ENCODE measurements at regions not wholly inside any gene's neighbourhood (a gene's known extent, or its start where the extent isn't known, plus 50 kb on each side); places are given as distances from the start of the nearest gene placed in this dataset.

DNA sequence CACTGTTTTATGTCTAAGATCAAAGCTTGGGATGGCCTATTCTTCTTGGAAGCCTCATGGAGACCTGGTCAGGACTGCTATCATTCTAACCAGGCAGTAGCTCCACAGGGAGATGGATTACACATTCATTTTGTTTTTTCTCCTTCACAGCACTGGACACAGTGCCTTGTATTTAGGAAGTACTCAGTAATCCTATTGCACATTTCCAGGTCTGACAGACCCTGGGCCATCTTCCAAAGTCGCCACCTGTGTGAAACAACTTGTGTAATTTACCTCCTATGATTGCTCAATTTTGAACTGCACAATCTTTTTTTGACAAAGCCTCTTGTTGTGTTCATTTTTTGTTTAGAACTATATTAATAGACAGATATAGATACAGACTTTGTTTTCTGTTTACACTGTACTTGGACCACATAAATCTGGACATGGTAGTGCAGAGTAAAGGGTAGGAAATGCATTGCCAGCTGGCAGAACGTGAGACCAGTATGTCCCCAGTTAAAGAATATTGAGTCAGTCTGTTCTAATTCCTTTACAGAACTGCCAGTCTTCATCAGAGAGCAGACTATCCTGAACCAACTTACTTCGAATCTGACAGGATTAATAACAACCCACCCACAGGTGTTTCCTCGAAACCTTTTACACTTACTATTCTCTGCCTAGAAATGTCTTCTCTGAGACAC lies 277.8 kb upstream of the CYRIA start:
- TF ChIP-seq ZNF274 (IDR thresholded peaks at IDR 0.05; ENCODE audit: low read depth, low read length) (no peak), YY1 (IDR thresholded peaks at IDR 0.05; ENCODE audit: insufficient read depth, insufficient read length) (no peak)
- Histone ChIP-seq H3K9ac (ENCODE audit: insufficient read length, low read depth) (no peak overlapping the region), H3K4me3 (ENCODE audit: insufficient read length, low read depth) (no peak overlapping the region), H3K4me1 (ENCODE audit: insufficient read depth, insufficient read length) (no peaks in the 10 kb centered on the region), H3K27me3 (ENCODE audit: insufficient read depth, insufficient read length) (no peaks in the 10 kb centered on the region), H3K9me3 (ENCODE audit: insufficient read depth, low read length) (no peaks in the 10 kb centered on the region), H3K36me3 (ENCODE audit: insufficient read depth, insufficient read length, low read length) (no peaks in the 10 kb centered on the region)
- DNase-seq (ENCODE audit: low read depth, low spot score), result no peak

DNA sequence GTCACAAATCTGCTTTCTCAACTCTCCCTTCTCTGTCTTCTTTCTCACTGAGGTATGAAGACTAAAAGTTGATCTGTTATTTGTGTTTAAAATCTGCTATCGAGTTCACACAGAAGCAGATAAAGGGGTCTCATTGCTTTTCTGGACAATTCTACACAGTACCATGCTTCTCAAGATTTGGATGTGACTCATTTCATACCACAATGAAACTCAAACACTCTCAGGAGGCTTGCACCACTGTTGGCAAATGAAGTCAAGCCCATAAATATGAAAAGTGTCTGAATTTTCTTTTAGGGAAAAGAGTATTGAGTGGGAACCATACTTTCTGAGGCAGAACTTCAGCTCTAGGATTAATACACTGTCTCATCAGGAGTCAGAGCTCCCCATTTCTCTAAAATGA lies 274.6 kb upstream of the CYRIA start:
- Histone ChIP-seq H3K27me3 (ENCODE audit: insufficient read depth, insufficient read length) (no peaks in the 10 kb centered on the region), H3K4me1 (ENCODE audit: insufficient read depth, insufficient read length) (no peaks in the 10 kb centered on the region), H3K9ac (ENCODE audit: insufficient read length, low read depth) (no peak overlapping the region), H3K4me3 (ENCODE audit: insufficient read length, low read depth) (no peak overlapping the region), H3K9me3 (ENCODE audit: insufficient read depth, low read length) (no peaks in the 10 kb centered on the region), H3K36me3 (ENCODE audit: insufficient read depth, insufficient read length, low read length) (no peaks in the 10 kb centered on the region)
- DNase-seq (ENCODE audit: low read depth, low spot score), result no peak
- TF ChIP-seq SUZ12 (IDR thresholded peaks at IDR 0.05; ENCODE audit: extremely low read depth, insufficient read depth, insufficient read length) (no peak), YY1 (IDR thresholded peaks at IDR 0.05; ENCODE audit: insufficient read depth, insufficient read length) (no peak), ZNF274 (IDR thresholded peaks at IDR 0.05; ENCODE audit: low read depth, low read length) (no peak)

DNA sequence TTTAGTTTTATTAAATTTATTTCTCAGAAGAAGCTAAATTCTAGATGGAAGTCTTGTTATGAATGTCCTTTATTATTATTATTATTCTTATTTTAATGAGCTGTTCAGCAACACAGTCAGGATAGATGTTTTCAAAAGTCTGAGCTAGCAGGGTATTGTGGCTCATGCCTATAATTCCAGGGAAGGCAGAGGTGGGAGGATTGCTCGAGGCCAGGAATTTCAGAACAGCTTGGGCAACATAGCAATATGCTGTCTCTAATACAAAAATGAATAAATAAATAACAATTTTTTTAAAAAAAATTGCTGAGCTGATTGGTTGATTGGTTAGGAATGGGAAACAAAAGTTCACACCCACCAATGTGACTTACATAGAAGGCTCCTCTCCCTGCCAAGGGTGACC lies 274.1 kb upstream of the CYRIA start:
- Histone ChIP-seq H3K36me3 (ENCODE audit: insufficient read depth, insufficient read length, low read length) (no peaks in the 10 kb centered on the region), H3K9ac (ENCODE audit: insufficient read length, low read depth) (no peak overlapping the region), H3K4me1 (ENCODE audit: insufficient read depth, insufficient read length) (no peaks in the 10 kb centered on the region), H3K4me3 (ENCODE audit: insufficient read length, low read depth) (no peak overlapping the region), H3K27me3 (ENCODE audit: insufficient read depth, insufficient read length) (no peaks in the 10 kb centered on the region), H3K9me3 (ENCODE audit: insufficient read depth, low read length) (no peaks in the 10 kb centered on the region)
- no peak for DNase-seq (ENCODE audit: low read depth, low spot score)
- no peak for TF ChIP-seq ZNF274 (IDR thresholded peaks at IDR 0.05; ENCODE audit: low read depth, low read length)
- TF ChIP-seq SUZ12 (IDR thresholded peaks at IDR 0.05; ENCODE audit: extremely low read depth, insufficient read depth, insufficient read length), result no peak
- no peak for TF ChIP-seq YY1 (IDR thresholded peaks at IDR 0.05; ENCODE audit: insufficient read depth, insufficient read length)

DNA sequence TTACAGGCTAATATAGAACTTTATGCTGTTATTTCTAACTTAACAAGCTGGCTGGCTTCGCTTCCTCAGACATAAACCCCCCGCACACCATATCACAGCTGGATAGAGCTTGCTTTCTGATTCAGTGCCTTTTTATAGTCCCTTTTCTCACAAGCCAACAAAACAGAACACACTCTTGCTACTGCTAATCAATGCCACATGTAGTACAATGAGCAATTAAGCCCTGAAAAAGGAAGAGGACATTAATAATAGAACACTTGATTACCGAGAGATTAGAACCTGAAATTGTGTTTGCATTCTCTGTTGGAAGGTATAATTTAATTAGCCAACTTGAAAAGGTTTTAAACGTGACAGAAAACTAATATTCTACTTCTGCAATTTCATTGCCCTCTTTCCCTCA lies 267.7 kb upstream of the CYRIA start:
- H3K36me3 ChIP-seq (ENCODE audit: insufficient read depth, insufficient read length, low read length), result no peaks in the 10 kb centered on the region
- H3K27me3 ChIP-seq (ENCODE audit: insufficient read depth, insufficient read length), result no peaks in the 10 kb centered on the region
- H3K9me3 ChIP-seq (ENCODE audit: insufficient read depth, low read length), result no peaks in the 10 kb centered on the region
- TF ChIP-seq YY1 (IDR thresholded peaks at IDR 0.05; ENCODE audit: insufficient read depth, insufficient read length) (no peak), ZNF274 (IDR thresholded peaks at IDR 0.05; ENCODE audit: low read depth, low read length) (no peak)
- DNase-seq (ENCODE audit: low read depth, low spot score), result no peak
- no peaks in the 10 kb centered on the region for H3K4me1 ChIP-seq (ENCODE audit: insufficient read depth, insufficient read length)
- H3K4me3 ChIP-seq (ENCODE audit: insufficient read length, low read depth), result no peak overlapping the region
- H3K9ac ChIP-seq (ENCODE audit: insufficient read length, low read depth), result no peak overlapping the region

DNA sequence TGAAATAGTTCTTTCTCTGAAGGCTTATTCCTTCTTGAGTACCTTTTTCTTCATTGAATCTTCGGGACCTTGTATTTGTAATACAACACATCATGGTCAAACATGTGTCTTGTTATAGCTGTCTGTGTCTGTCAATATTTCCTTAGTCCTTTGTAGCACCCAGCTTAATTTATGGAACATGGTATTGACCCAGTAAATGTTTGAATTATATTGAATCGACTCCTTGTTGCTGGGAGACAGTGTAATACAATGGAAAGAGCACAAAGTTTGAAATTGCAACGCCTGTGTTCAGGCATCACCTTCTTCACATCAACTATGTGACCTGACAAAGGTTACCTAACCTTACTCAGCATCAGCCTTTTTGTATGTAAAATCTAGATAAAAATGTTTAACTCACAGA lies 267.2 kb upstream of the CYRIA start:
- H3K9ac ChIP-seq (ENCODE audit: insufficient read length, low read depth), result no peak overlapping the region
- no peak for TF ChIP-seq SUZ12 (IDR thresholded peaks at IDR 0.05; ENCODE audit: extremely low read depth, insufficient read depth, insufficient read length)
- no peak for TF ChIP-seq YY1 (IDR thresholded peaks at IDR 0.05; ENCODE audit: insufficient read depth, insufficient read length)
- no peak for TF ChIP-seq ZNF274 (IDR thresholded peaks at IDR 0.05; ENCODE audit: low read depth, low read length)
- no peak for DNase-seq (ENCODE audit: low read depth, low spot score)
- no peaks in the 10 kb centered on the region for H3K9me3 ChIP-seq (ENCODE audit: insufficient read depth, low read length)
- H3K27me3 ChIP-seq (ENCODE audit: insufficient read depth, insufficient read length), result no peaks in the 10 kb centered on the region
- no peaks in the 10 kb centered on the region for H3K4me1 ChIP-seq (ENCODE audit: insufficient read depth, insufficient read length)
- no peaks in the 10 kb centered on the region for H3K36me3 ChIP-seq (ENCODE audit: insufficient read depth, insufficient read length, low read length)
- no peak overlapping the region for H3K4me3 ChIP-seq (ENCODE audit: insufficient read length, low read depth)

DNA sequence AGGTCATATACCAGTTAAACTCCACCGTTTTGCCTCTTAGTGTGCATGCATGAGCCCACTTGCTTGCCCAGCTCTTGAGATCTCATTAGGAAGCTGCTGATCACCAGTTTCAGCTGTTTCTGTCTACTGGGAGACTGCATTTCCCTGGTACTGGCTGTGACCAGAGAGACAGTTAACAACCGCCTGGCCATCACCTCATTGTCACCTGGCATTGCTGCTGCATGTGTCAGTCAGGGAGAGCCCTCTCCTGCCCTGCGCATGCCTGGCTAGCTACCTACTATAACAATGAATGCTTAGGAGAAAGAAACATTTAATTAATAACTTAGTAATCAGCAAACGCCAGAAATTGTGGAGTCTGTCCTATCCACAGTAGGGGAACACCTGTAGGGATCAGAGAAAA lies 265.8 kb upstream of the CYRIA start:
- H3K4me1 ChIP-seq (ENCODE audit: insufficient read depth, insufficient read length), result no peaks in the 10 kb centered on the region
- no peak overlapping the region for H3K9ac ChIP-seq (ENCODE audit: insufficient read length, low read depth)
- TF ChIP-seq YY1 (IDR thresholded peaks at IDR 0.05; ENCODE audit: insufficient read depth, insufficient read length), result no peak
- no peak for TF ChIP-seq SUZ12 (IDR thresholded peaks at IDR 0.05; ENCODE audit: extremely low read depth, insufficient read depth, insufficient read length)
- no peak for TF ChIP-seq ZNF274 (IDR thresholded peaks at IDR 0.05; ENCODE audit: low read depth, low read length)
- no peak for DNase-seq (ENCODE audit: low read depth, low spot score)
- H3K36me3 ChIP-seq (ENCODE audit: insufficient read depth, insufficient read length, low read length), result no peaks in the 10 kb centered on the region
- no peaks in the 10 kb centered on the region for H3K27me3 ChIP-seq (ENCODE audit: insufficient read depth, insufficient read length)
- H3K4me3 ChIP-seq (ENCODE audit: insufficient read length, low read depth), result no peak overlapping the region
- H3K9me3 ChIP-seq (ENCODE audit: insufficient read depth, low read length), result no peaks in the 10 kb centered on the region

DNA sequence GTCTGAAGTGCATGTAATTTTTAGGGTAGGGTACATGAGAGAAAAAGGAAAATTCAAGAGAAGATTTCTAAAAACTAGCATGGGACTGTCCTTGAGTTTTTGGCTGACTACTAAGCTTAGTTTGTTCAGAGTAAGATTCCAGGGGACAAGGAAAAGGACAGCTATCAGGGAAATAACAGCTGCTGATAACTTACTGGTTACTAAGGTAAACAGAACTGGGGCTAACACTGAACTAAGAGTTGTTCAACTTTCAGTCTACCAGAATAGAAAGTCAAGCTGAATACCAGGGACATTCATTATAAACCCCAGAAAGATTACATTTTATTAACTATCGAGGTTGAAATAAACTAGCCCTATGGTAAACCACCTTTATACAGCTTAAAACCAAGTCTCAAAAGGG lies 261.8 kb upstream of the CYRIA start:
- no peak for DNase-seq (ENCODE audit: low read depth, low spot score)
- Histone ChIP-seq H3K36me3 (ENCODE audit: insufficient read depth, insufficient read length, low read length) (no peaks in the 10 kb centered on the region), H3K4me3 (ENCODE audit: insufficient read length, low read depth) (no peak overlapping the region), H3K4me1 (ENCODE audit: insufficient read depth, insufficient read length) (no peaks in the 10 kb centered on the region), H3K9ac (ENCODE audit: insufficient read length, low read depth) (no peak overlapping the region), H3K9me3 (ENCODE audit: insufficient read depth, low read length) (no peaks in the 10 kb centered on the region), H3K27me3 (ENCODE audit: insufficient read depth, insufficient read length) (no peaks in the 10 kb centered on the region)
- TF ChIP-seq SUZ12 (IDR thresholded peaks at IDR 0.05; ENCODE audit: extremely low read depth, insufficient read depth, insufficient read length), result no peak
- TF ChIP-seq ZNF274 (IDR thresholded peaks at IDR 0.05; ENCODE audit: low read depth, low read length), result no peak
- TF ChIP-seq YY1 (IDR thresholded peaks at IDR 0.05; ENCODE audit: insufficient read depth, insufficient read length), result no peak

All from NT2/D1 (cell line).